ENCODE measurements at regions not wholly inside any gene's neighbourhood (a gene's known extent, or its start where the extent isn't known, plus 50 kb on each side); places are given as distances from the start of the nearest gene placed in this dataset.
A peak's percentile ranks its signal among the peaks of the same experiment; 100 is the strongest.

DNA sequence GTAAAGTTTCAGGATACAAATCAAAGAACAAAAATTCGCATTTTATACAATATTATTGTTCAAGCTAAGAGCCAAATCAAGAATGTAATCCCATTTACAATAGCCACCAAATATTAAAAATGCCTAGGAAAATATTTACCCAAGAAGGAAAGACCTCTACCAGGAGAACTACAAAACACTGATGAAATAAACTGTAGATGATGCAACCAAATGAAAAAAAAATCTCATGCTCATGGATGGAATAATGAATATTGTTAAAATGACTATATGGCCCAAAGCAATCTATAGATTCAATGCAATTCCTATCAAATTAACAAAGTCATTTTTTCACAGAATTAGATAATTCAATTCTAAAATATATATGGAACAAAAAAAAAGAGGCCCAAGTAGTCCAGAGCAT is 708.8 kb upstream of the MAN1A1 start:
- in situ Hi-C loops (cut with MboI; ENCODE audit: low pct_unique_long_range_greater_than_20kb, low sequenced_read_pairs) = no loop called here

DNA sequence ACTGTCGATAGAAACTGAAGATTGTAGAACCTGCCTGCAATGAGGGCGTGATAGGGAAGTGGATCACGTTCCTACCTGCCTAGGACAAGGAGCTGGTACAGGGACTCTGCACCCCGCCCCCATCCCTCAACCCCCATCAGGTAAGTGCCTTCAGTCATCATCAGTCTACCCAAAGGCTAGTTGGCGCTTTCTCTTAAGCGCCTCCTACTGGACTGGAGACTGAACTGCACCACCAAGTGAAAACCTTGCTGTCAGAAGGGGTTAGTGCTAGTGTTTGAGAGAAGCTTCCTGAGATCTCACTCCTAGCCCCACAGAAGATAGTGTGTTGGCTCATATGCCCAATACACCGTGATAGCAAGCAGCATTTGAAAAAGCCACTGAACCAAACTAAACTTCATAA is 706.5 kb upstream of the MAN1A1 start:
- in situ Hi-C loops (cut with MboI; ENCODE audit: low pct_unique_long_range_greater_than_20kb, low sequenced_read_pairs) = no loop called here
- peak; percentile 28 for DNase-seq

More for the DNA sequence above, 708.8 kb upstream of the MAN1A1 start:
- no peak for DNase-seq

DNA sequence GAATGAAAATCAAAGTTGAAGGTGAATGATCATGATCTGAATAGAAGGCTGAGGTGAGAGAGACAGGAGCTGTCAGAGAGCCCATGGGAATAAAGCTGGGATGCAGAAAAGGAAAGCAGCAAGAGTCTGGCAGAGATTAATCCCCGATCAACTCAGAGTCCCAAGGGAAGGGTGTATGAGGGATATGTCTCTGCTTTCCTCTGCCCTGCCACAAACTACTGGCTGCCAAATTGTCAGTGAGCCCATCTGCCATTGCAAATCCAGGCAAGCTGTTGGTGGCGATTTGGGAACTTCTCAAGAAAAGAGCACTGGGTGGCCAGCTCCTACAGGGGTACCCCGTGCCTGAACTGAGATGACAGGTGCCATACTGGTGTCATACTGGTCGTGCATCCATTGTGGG is 705.5 kb upstream of the MAN1A1 start:
- no peak for DNase-seq
- in situ Hi-C loops (cut with MboI; ENCODE audit: low pct_unique_long_range_greater_than_20kb, low sequenced_read_pairs) = no loop called here

GRCh38 chr6:120039664-120040063 is 690.1 kb upstream of the MAN1A1 start:
- in situ Hi-C loops (cut with MboI; ENCODE audit: low pct_unique_long_range_greater_than_20kb, low sequenced_read_pairs) = no loop called here

GRCh38 chr6:120031837-120032236 is 682.3 kb upstream of the MAN1A1 start:
- DNase-seq = no peak
- in situ Hi-C loops (cut with MboI; ENCODE audit: low pct_unique_long_range_greater_than_20kb, low sequenced_read_pairs) = no loop called here

More at GRCh38 chr6:120039664-120040063, 690.1 kb upstream of the MAN1A1 start:
- DNase-seq = no peak

DNA sequence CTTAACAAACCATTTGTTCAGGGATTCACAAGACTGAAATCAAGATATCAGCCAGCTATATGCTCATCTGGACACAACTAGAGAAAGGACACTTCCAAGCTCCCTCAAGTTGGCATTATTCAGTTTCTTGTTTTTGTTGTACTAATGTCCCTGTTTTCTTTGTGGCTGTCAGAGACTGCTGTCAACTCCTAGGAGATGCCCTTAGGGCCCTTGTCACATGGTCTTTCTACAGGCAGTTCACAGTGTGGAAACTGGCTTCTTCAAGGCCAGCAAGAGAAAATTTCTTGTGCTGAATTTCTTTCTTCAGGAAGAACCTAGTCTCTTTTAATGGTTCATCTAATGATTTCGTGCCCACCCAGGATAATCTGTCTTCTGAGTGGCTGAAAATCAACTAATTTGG is 677.2 kb upstream of the MAN1A1 start:
- in situ Hi-C loops (cut with MboI; ENCODE audit: low pct_unique_long_range_greater_than_20kb, low sequenced_read_pairs) = no loop called here
- DNase-seq = no peak

- in situ Hi-C loops (cut with MboI; ENCODE audit: low pct_unique_long_range_greater_than_20kb, low sequenced_read_pairs) = no loop called here
- DNase-seq = no peak
These were observed 660.5 kb upstream of the MAN1A1 start for GRCh38 chr6:120010075-120010474.

DNA sequence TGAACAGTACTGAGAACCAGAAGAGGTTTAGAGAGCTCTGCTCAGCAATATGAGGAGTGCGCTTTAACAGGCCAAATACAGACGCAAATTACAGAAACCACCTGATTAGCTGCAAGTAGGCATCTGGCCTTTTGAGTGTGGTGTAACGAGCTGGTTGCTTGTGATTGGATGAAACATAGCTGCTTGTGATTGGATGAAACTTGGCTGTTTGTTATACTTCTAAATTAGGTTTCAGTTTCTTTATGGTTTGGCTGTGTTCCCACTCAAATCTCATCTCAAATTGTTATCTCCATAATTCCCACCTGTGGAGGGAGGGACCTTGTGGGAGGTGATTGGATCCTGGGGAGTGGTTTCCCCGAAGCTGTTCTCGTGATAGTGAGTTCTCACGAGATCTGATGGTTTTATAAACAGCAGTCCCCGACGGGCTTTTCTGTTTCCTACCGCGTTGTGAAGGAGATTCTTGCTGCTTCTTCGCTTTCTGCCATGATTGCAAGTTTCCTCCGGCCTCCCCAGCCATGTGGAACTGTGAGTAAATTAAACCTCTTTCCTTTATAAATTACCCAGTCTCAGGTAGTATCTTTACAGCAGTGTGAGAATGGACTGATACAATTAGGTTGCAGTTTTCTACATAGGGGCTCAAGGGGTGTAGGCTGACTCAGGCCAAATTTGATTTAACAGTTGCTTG is 655.9 kb upstream of the MAN1A1 start:
- in situ Hi-C loops (cut with MboI; ENCODE audit: low pct_unique_long_range_greater_than_20kb, low sequenced_read_pairs) = no loop called here
- DNase-seq = no peak

DNA sequence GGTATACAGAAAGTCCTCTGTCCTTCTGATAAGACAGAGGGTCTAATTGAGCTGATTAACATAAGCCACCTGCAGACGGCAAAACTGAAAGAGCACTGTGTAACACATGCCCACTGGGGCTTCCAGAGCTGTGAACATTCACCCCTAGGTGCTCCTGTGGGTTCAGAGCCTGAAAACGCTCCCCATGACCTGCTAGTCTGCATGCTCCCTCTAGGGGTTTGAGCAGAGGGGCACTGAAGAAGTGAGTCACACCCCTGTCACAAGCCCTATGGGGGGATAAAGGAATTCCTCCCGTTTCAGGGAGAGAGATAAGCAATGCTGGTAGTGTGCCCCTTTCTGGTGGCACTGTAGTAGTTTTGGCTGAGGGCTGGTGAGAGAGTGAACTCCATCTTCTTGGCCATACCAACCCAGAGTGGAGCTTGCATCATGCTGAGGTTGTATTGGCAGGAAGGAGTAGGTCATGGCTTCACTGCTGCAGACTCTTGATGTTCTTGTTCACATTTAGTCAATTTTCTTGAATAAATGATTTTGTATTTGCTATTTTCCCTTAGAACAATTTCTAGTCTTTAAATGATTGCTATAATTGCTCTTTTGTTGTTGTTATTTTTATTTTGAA is 637.5 kb upstream of the MAN1A1 start:
- in situ Hi-C loops (cut with MboI; ENCODE audit: low pct_unique_long_range_greater_than_20kb, low sequenced_read_pairs) = no loop called here
- no peak for DNase-seq

DNA sequence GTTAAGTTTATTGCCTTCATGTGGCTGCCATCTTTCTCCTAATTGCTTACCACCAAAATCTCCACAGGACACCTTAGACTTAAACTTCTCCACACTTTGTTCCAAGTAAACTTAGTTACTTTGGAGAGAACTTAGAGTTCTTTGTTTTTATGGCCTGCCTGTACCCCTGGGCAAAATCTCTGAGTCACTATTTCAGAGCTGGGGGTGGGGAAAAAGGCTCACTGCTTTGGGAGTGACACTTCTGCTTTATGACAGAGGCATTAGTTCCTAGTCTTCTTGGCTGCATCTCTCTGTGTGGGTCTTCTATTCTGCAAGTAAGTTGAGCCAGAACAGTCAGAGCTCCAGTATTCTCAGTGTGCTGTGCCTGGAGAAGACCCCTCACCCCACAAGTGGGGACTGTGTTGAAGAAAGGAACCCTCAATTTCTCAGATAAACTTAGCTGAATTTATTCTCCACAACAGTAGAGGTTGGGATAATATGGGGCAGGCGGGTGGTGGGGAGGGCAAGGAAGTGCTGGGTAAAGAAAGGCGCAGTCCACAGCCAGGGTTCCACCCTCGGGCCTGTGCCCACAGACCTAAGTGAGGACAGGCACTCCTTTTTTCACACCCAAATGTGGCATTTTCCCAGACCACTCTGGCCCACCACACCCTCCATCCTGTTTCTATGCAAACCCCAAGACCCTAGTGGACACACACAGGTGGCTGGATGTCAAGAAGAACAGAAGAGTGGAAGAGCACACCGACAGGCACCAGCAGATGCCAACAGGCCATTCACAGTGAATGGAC is 636.6 kb upstream of the MAN1A1 start:
- peak; percentile 4 for DNase-seq
- in situ Hi-C loops (cut with MboI; ENCODE audit: low pct_unique_long_range_greater_than_20kb, low sequenced_read_pairs) = no loop called here

DNA sequence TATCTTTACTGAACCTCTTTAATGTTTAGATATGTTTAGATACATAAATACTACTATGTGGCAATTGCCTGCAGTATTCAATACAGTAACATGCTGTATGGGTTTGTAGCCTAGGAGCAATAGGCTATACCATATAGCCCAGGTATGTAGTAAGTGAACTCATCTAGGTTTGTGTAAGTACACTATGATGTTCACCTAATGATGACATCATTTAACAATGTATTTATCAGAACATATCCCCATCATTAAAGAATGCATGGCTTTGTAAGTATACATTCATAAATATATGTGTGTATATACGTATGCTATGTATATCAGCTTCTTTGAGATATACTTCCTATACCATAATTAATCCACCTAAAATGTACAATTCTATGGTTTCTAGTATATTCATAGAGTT is 631.2 kb upstream of the MAN1A1 start:
- in situ Hi-C loops (cut with MboI; ENCODE audit: low pct_unique_long_range_greater_than_20kb, low sequenced_read_pairs) = no loop called here
- no peak for DNase-seq

DNA sequence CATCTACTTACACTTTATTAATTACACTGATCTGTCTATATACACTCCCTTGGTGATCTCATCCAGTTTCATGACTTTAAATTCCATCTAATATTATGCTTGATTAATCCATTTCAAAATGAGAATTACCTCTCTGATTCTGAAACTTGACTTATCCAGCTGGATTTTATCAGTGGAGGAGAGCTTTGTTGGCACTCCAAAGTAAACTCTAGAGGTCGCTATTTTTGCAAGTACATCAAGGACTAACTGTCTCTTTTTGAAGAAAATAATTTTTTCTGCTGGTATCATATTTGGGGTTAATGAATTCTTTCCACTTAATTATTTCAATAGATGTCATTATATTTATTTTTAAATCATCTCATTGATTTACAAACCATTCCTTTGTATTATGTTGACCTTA is 630.3 kb upstream of the MAN1A1 start:
- in situ Hi-C loops (cut with MboI; ENCODE audit: low pct_unique_long_range_greater_than_20kb, low sequenced_read_pairs) = no loop called here
- DNase-seq = peak; percentile 8

DNA sequence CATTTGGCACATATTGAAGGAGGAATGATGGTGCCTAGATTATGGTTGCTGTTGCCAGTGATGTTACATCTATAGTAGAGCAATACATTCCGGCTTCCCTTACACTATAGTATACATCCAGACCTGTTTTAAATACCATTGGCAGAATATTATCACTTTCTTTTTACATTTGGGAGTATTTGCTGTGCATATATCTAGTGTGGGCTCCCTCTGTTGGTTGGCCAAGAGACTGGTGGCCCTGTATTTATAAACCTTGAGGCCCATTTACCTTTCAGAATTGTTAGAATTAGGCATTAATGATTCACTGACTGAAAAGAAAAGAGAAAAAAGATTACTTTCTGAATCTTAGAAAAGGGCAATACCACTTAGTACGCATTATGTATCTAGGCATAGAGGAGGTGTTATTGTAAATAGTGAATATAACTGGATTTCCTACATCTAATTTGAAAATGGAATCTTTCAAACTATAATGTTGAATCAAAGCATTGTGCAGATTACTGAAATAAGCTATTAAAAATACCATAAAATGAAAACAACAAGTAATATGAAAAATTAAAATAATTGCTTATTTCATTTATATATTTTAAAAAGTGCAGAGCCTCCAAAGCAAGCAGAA is 628.8 kb upstream of the MAN1A1 start:
- in situ Hi-C loops (cut with MboI; ENCODE audit: low pct_unique_long_range_greater_than_20kb, low sequenced_read_pairs) = no loop called here
- DNase-seq = peak; percentile 7

DNA sequence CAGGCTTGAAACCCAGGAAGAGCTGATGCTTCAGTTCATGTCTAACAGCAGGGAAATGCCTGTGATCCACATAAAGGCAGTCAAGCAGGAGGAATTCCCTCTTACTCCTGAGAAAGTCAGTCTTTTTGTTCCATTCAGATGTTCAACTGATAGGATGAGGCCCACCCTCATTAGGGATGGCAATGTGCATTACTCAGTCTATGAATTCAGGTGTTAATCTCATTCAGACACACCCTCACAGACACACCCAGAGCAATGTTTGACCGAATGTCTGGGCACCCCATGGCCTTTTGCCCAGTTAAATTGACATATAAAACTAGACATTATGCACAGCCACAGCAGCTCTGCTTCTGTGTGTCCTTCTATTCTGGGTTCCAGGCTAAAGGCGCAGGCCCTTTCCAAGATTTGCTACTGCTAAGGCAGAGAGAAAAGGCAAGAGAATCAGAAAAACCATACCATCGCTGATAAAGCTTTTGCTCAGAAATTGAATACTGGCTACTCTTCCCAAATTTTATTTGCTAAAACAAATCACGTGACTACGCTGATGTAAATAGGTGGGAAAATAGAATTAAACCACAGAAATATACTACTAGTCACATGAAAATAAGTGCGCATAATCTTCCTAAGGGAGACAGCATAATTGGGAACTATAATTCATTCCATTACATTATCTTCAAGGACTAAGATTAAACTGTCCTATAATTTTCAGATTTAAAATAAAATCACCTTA is 625.0 kb upstream of the MAN1A1 start:
- no peak for DNase-seq
- in situ Hi-C loops (cut with MboI; ENCODE audit: low pct_unique_long_range_greater_than_20kb, low sequenced_read_pairs) = no loop called here

GRCh38 chr6:119966484-119966883 is 616.9 kb upstream of the MAN1A1 start:
- DNase-seq = no peak
- in situ Hi-C loops (cut with MboI; ENCODE audit: low pct_unique_long_range_greater_than_20kb, low sequenced_read_pairs) = no loop called here

- DNase-seq = no peak
- in situ Hi-C loops (cut with MboI; ENCODE audit: low pct_unique_long_range_greater_than_20kb, low sequenced_read_pairs) = no loop called here
These were observed 616.3 kb upstream of the MAN1A1 start for GRCh38 chr6:119965900-119966299.

DNA sequence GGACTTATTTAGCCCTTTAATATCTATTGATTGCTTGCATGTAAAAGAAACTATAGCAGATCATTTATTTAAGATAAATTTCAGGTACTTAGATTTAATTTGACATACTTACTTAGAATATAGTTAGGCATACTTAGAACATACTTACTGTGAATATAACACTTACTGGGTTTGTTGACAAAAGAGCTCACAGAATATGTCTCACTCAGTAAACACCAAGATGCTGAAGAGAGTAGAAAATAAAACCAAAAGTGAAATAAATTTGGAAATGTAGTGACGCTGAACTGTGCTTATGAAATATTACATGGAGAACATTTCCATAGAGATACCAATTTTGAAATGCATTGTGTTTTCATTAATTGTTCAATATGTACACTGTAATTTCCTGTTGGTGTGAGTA is 615.4 kb upstream of the MAN1A1 start:
- DNase-seq = no peak
- in situ Hi-C loops (cut with MboI; ENCODE audit: low pct_unique_long_range_greater_than_20kb, low sequenced_read_pairs) = no loop called here

DNA sequence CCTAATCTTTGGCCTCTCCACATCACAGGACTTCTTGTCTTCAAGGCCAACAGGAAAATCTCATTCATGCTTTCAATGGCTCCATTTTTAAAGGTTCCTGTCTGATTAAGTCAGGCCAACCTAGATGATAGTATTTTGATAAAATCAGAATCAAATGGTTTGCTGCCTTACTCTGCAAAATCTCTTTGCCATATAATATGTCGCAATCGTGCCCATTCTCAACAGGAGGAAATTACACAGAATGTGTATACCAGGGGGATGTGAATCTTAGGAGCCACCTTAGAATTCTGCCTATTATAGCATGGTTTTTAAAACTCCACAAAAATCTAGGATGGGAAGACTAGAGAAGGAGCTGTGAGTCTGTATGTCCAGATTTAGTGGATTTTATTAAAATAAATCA is 612.9 kb upstream of the MAN1A1 start:
- DNase-seq = no peak
- in situ Hi-C loops (cut with MboI; ENCODE audit: low pct_unique_long_range_greater_than_20kb, low sequenced_read_pairs) = no loop called here

- DNase-seq = no peak
- in situ Hi-C loops (cut with MboI; ENCODE audit: low pct_unique_long_range_greater_than_20kb, low sequenced_read_pairs) = no loop called here
These were observed 611.9 kb upstream of the MAN1A1 start for GRCh38 chr6:119961450-119961849.

Measured in KBM-7 (cell line).